HCT116 (cell line): ENCODE measurements at regions not wholly inside any gene's neighbourhood (a gene's known extent, or its start where the extent isn't known, plus 50 kb on each side); places are given as distances from the start of the nearest gene placed in this dataset.

Experiments
- ATAC-seq: fragments of 200-7000 bp; cut with Tn5 transposase; 2 replicates; pipeline ENCODE4 v1.9.1; 2020; ENCODE audit warnings: mild to moderate bottlenecking, moderate library complexity
- BruUV-seq: library from RNA; stranded (reverse); fragments of 400-500 nt; replicated peaks from 2 replicates; lab custom pipeline; 2021; lab: Mats Ljungman, UMichigan
- CTCF ChIA-PET: fragments of 300-600 bp; sonication (Branson Sonifier 250); formaldehyde crosslinking; loops from one replicate; lab custom pipeline; 2021; ENCODE audit warnings: antibody characterized with exemption; lab: Charles Lee
- POLR2A ChIA-PET: fragments of 300-600, 350-600 bp; sonication (Branson Sonifier 250); formaldehyde crosslinking; loops from one replicate; lab custom pipeline; 2021; ENCODE audit warnings: antibody characterized with exemption; lab: Charles Lee
- RAD21 ChIA-PET, 2 experiments: fragments of 300-600 bp; sonication (Branson Sonifier 250); formaldehyde crosslinking; loops; one replicate each; lab custom pipeline; 2023; ENCODE audit warnings: low total read pairs in 2 of 2; ENCODE audit not compliant: uncharacterized antibody in 2 of 2, unreplicated experiment in 2 of 2, low non-redundant PET in 1 of 2; lab: Charles Lee
- DNase-seq: peaks from one replicate; pipeline ENCODE4 v3.0.0-alpha.2; 2010; ENCODE audit warnings: low read depth, low spot score
- H2AFZ ChIP-seq: fragments of 200-600 bp; shearing (Covaris generic), sonication (generic); 2 replicates; pipeline ENCODE4 v1.6.1; 2017; ENCODE audit warnings: low read depth, mixed run types, mixed read lengths, antibody characterized with exemption, low read length; ENCODE audit not compliant: poor library complexity, severe bottlenecking
- H3K27ac ChIP-seq: 2 replicates; pipeline ENCODE4 v1.5.1; 2012; ENCODE audit warnings: low read depth, low read length
- H3K27me3 ChIP-seq: fragments of 200-600 bp; sonication (generic); 2 replicates; pipeline ENCODE4 v1.6.1; 2016; ENCODE audit warnings: mixed run types, low read length, mixed read lengths; ENCODE audit not compliant: insufficient read depth
- H3K36me3 ChIP-seq, 2 experiments: fragments of 200-500 bp in 1 of 2; fragments of 200-600 bp in 1 of 2; sonication (Bioruptor generic) in 1 of 2; sonication (generic) in 1 of 2; 2 replicates each; pipeline versions ENCODE4 v1.5.1 to v1.6.1; 2014 to 2016; ENCODE audit warnings: low read length in 2 of 2, inconsistent platforms in 1 of 2, mixed read lengths in 1 of 2, mixed run types in 1 of 2; ENCODE audit not compliant: insufficient read depth in 2 of 2, control insufficient read depth in 1 of 2
- H3K4me1 ChIP-seq, 2 experiments: fragments of 200-600 bp in 1 of 2; sonication (generic) in 1 of 2; 2 replicates each; pipeline versions ENCODE4 v1.5.1 to v1.6.1; 2012 to 2017; ENCODE audit warnings: low read length in 2 of 2, inconsistent platforms in 1 of 2, mild to moderate bottlenecking in 1 of 2, mixed read lengths in 1 of 2, mixed run types in 1 of 2, moderate library complexity in 1 of 2; ENCODE audit not compliant: insufficient read depth in 2 of 2, control insufficient read depth in 1 of 2
- H3K4me2 ChIP-seq: fragments of 200-600 bp; sonication (generic); 2 replicates; pipeline ENCODE4 v1.6.1; 2017; ENCODE audit warnings: mixed run types, low read length, mixed read lengths
- H3K4me3 ChIP-seq, 2 experiments: fragments of 200-600 bp in 1 of 2; sonication (generic) in 1 of 2; replicated peaks in 1 of 2; 2 replicates each; pipeline ENCODE4 v1.5.1; 2011 to 2016; ENCODE audit warnings: low read length in 2 of 2, control low read depth in 1 of 2, low read depth in 1 of 2, mild to moderate bottlenecking in 1 of 2, mixed read lengths in 1 of 2, mixed run types in 1 of 2
- H3K79me2 ChIP-seq: fragments of 200-600 bp; sonication (generic); 2 replicates; pipeline ENCODE4 v1.6.1; 2017; ENCODE audit warnings: mild to moderate bottlenecking, mixed run types, low read length, moderate library complexity, mixed read lengths; ENCODE audit not compliant: insufficient read depth
- H3K9ac ChIP-seq: fragments of 200-600 bp; sonication (generic); 2 replicates; pipeline ENCODE4 v1.6.1; 2016; ENCODE audit warnings: low read length, mixed read lengths
- H3K9me2 ChIP-seq: fragments of 200-600 bp; sonication (generic), shearing (Covaris generic); 2 replicates; pipeline ENCODE4 v1.6.1; 2017; ENCODE audit warnings: mixed run types, mild to moderate bottlenecking, moderate library complexity; ENCODE audit not compliant: insufficient read depth
- H3K9me3 ChIP-seq, 2 experiments: fragments of 200-500 bp in 1 of 2; fragments of 200-600 bp in 1 of 2; sonication (Bioruptor generic) in 1 of 2; sonication (generic) in 1 of 2; 2 replicates each; pipeline ENCODE4 v1.6.1; 2014 to 2017; ENCODE audit warnings: low read length in 2 of 2, mixed read lengths in 2 of 2, inconsistent platforms in 1 of 2, low read depth in 1 of 2, mild to moderate bottlenecking in 1 of 2, mixed run types in 1 of 2, moderate library complexity in 1 of 2; ENCODE audit not compliant: control insufficient read depth in 1 of 2, insufficient read depth in 1 of 2
- H4K20me1 ChIP-seq: fragments of 200-600 bp; sonication (generic), shearing (Covaris generic); 2 replicates; pipeline ENCODE4 v1.6.1; 2017; ENCODE audit warnings: mixed run types, mild to moderate bottlenecking, moderate library complexity; ENCODE audit not compliant: insufficient read depth
- CBX3 ChIP-seq: IDR thresholded peaks from 2 replicates; pipeline ENCODE4 v1.6.1; 2012; ENCODE audit warnings: low read depth
- CEBPB ChIP-seq: IDR thresholded peaks from 2 replicates; pipeline ENCODE4 v1.6.1; 2012; ENCODE audit warnings: low read depth
- CTCF ChIP-seq, 3 experiments: fragments of 200-600 bp in 1 of 3; sonication (generic) in 1 of 3; IDR thresholded peaks in 2 of 3; conservative IDR thresholded peaks in 1 of 3; 2 replicates each; pipeline ENCODE4 v1.5.1; 2012 to 2017; ENCODE audit warnings: low read depth in 2 of 3, low read length in 2 of 3, antibody characterized with exemption in 1 of 3, borderline replicate concordance in 1 of 3, control low read depth in 1 of 3, mild to moderate bottlenecking in 1 of 3, mixed read lengths in 1 of 3, mixed run types in 1 of 3, moderate library complexity in 1 of 3; ENCODE audit not compliant: insufficient read depth in 1 of 3
- FOSL1 ChIP-seq: IDR thresholded peaks from 2 replicates; pipeline ENCODE4 v1.6.1; 2012; ENCODE audit warnings: low read depth
- MAX ChIP-seq: IDR thresholded peaks from 2 replicates; pipeline ENCODE4 v1.6.1; 2012
- POLR2AphosphoS5 ChIP-seq: IDR thresholded peaks from 2 replicates; pipeline ENCODE4 v1.6.1; 2011; ENCODE audit warnings: mild to moderate bottlenecking, low read depth, low read length, moderate library complexity
- RAD21 ChIP-seq: IDR thresholded peaks from 2 replicates; pipeline ENCODE4 v1.6.1; 2012; ENCODE audit warnings: low read depth, mild to moderate bottlenecking
- SIN3A ChIP-seq: IDR thresholded peaks from 2 replicates; pipeline ENCODE4 v1.6.1; 2012; ENCODE audit warnings: low read depth
- YY1 ChIP-seq: IDR thresholded peaks from 2 replicates; pipeline ENCODE4 v1.6.1; 2011; ENCODE audit warnings: low read length, low read depth, moderate library complexity, mild to moderate bottlenecking; ENCODE audit not compliant: insufficient replicate concordance; ENCODE audit errors: extremely low read depth
- ZNF274 ChIP-seq: fragments of 200-500 bp; sonication (Bioruptor generic); IDR thresholded peaks from 2 replicates; pipeline ENCODE4 v1.6.1; 2014; ENCODE audit warnings: mild to moderate bottlenecking, low read depth, low read length, inconsistent platforms
- intact Hi-C: fragments of 100-400 bp; cut with micrococcal nuclease; formaldehyde crosslinking; loops from 2 replicates; pipeline ENCODE4 v1.10.0; 2022

- CTCF ChIA-PET = no interaction called here
- Histone ChIP-seq H3K27ac (no peak overlapping the region), H3K9me3 (no peaks in the 10 kb centered on the region), H3K9me2 (no peaks in the 10 kb centered on the region), H3K27me3 (no peaks in the 10 kb centered on the region), H3K79me2 (no peaks in the 10 kb centered on the region), H3K4me1 (no peaks in the 10 kb centered on the region), H3K4me3 (no peak overlapping the region), H4K20me1 (no peaks in the 10 kb centered on the region), H3K36me3 (no peaks in the 10 kb centered on the region), H3K9ac (no peak overlapping the region), H2AFZ (peak overlapping the region; percentile 16), H3K4me2 (no peak overlapping the region)
- ATAC-seq (no peak), DNase-seq (no peak)
- POLR2A ChIA-PET = no interaction called here
- BruUV-seq = no TSS peak
- TF ChIP-seq MAX (no peak), FOSL1 (no peak), YY1 (no peak), CTCF (IDR thresholded peaks at IDR 0.05 in 2 of 3, conservative IDR thresholded peaks at IDR 0.05 in 1 of 3; ENCODE audit: borderline replicate concordance in 1 of 3, insufficient read depth in 1 of 3, low read depth in 2 of 3, low read length in 2 of 3) (no peak), CEBPB (no peak), SIN3A (no peak), POLR2AphosphoS5 (no peak), ZNF274 (no peak)
- TF ChIP-seq, all 23 proteins: peak for 0
- RAD21 ChIA-PET = no interaction called here
- intact Hi-C loops = no loop called here
These were observed 328.6 kb downstream of the PCNX1 start for GRCh38 chr14:71235875-71236274.

GRCh38 chr14:71236487-71236886, 329.2 kb downstream of the PCNX1 start:
- ChIA-PET CTCF (no interaction called here), POLR2A (no interaction called here), RAD21 (no interaction called here)
- TF ChIP-seq RAD21 (peak; percentile 14; the same call in 1 of the 2 replicates), CBX3 (no peak), ZNF274 (no peak)
- Histone ChIP-seq H3K27me3 (no peaks in the 10 kb centered on the region), H4K20me1 (no peaks in the 10 kb centered on the region), H3K4me3 (no peak overlapping the region), H2AFZ (no peak overlapping the region), H3K4me1 (no peaks in the 10 kb centered on the region), H3K9me2 (no peaks in the 10 kb centered on the region), H3K79me2 (no peaks in the 10 kb centered on the region), H3K36me3 (no peaks in the 10 kb centered on the region), H3K27ac (no peak overlapping the region), H3K9me3 (no peaks in the 10 kb centered on the region), H3K4me2 (no peak overlapping the region), H3K9ac (no peak overlapping the region)
- ATAC-seq (no peak), DNase-seq (no peak)
- intact Hi-C loops = no loop called here
- no TSS peak for BruUV-seq
